ENCODE measurements at regions not wholly inside any gene's neighbourhood (a gene's known extent, or its start where the extent isn't known, plus 50 kb on each side); places are given as distances from the start of the nearest gene placed in this dataset.

GRCh38 chr6:40931931-40932330 lies 107.1 kb downstream of the UNC5CL start:
- TF ChIP-seq CTCF (IDR thresholded peaks at IDR 0.05; ENCODE audit: extremely low read depth in 1 of 2, insufficient read depth in 1 of 2, low read depth in 1 of 2, low read length in 2 of 2), result no peak
- TF ChIP-seq GATA2 (IDR thresholded peaks at IDR 0.05; ENCODE audit: insufficient read depth, insufficient read length, low read depth, low read length), result no peak
